GM21367 (cell line): ENCODE measurements at regions not wholly inside any gene's neighbourhood (a gene's known extent, or its start where the extent isn't known, plus 50 kb on each side); places are given as distances from the start of the nearest gene placed in this dataset.
"Not testable (repeated sequence)": the region's sequence is repeated elsewhere in the genome, so short reads cannot be mapped to it uniquely, and the experiment has no call there.

Experiments used
- ATAC-seq: cut with Tn5 transposase; IDR thresholded peaks from one replicate; pipeline ENCODE4 v1.9.1; 2021; ENCODE audit not compliant: unreplicated experiment

- ATAC-seq = no peak
Observed at GRCh38 chr2:67771380-67771779, 291.4 kb downstream of the C1D start.

- no peak for ATAC-seq
Observed at GRCh38 chr2:67772216-67773170, 290.3 kb downstream of the C1D start.

DNA sequence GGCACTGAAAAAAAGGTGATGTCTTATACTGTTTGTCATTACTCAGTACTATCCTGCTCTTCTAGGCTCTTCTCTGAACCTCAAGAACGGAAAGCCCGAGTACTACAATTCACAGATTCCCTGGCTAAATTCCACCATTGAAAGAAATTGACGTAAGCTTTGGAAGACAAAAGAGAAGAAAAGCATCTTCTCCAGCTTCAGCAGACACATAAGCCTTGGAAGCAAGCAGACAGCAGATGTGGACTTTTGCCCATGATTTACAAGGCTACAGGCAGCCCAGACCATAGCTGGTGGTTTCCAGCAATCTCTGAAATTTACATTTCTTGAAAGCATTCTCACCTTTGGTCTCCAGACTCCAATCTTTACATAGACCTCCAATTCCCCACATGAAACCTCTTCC, 289.0 kb downstream of the C1D start:
- no peak for ATAC-seq

- ATAC-seq = no peak
Observed at GRCh38 chr2:67776276-67776675, 286.5 kb downstream of the C1D start.

GRCh38 chr2:67777010-67777409, 285.8 kb downstream of the C1D start:
- ATAC-seq = no peak

- ATAC-seq = no peak
Observed at GRCh38 chr2:67777836-67778429, 284.9 kb downstream of the C1D start.

DNA sequence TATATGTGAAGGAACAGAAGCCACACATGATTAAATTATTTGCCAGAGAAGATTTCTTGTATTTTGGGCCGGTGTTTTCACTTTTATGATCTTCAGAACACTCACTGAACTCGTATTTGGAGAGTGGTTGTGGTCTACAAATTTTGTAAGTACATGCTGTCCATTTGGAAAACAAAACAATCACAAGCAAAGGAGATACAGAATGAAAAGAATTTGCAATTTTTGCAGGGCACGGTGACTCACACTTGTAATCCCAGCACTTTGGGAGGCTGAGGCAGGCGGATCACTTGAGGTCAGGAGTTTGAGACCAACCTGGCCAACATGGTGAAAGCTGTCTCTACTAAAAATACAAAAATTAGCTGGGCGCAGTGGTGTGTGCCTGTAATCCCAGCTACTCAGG, 282.0 kb downstream of the C1D start:
- ATAC-seq = not testable (repeated sequence)

- ATAC-seq = no peak
Observed at GRCh38 chr2:67782443-67782842, 280.4 kb downstream of the C1D start.

- no peak for ATAC-seq
Observed at GRCh38 chr2:67783026-67783425, 279.8 kb downstream of the C1D start.

GRCh38 chr2:67790622-67791021, 272.2 kb downstream of the C1D start:
- ATAC-seq = no peak

GRCh38 chr2:67792191-67792590, 270.6 kb downstream of the C1D start:
- ATAC-seq = no peak

DNA sequence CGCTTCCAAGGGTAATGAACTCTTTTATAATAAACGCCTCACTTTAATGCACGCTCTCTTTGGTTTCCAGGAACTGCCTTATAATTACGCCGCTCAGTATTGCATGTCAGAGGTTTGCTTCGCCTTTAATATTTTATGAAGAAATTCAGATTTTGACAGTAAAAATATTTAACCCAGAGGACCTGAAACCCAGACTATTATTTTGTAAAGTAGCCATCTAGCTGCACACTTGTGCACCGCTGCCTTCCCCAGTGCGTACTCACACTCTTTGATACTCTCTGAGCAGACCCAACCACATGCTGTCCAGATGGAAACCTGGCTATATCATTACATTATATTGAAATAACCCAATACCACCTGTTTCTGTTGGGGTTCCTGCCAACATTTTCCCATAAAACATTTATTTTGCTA, 270.1 kb downstream of the C1D start:
- no peak for ATAC-seq

GRCh38 chr2:67797801-67798540, 264.8 kb downstream of the C1D start:
- ATAC-seq = no peak

- ATAC-seq = no peak
Observed at GRCh38 chr2:67798541-67799160, 264.2 kb downstream of the C1D start.

DNA sequence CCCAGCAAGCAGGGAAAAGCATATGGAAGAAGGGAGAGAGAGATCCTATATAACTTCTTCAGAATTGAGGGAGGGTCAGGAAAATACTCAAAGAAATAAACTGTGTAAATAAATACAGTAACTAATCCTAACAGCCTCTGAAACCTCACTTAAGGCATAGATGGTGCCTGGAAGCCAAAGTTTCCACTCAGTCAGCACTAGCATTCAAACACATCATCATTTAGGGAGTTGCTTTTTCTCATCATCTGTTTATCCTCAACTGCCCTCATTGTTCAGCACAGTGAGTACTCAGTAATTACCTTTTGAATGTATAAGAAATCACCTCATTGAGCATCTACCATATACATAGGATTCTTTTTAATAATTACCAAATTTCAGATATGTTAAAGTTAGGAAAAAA, 262.9 kb downstream of the C1D start:
- ATAC-seq = no peak

GRCh38 chr2:67802291-67802690, 260.5 kb downstream of the C1D start:
- no peak for ATAC-seq

DNA sequence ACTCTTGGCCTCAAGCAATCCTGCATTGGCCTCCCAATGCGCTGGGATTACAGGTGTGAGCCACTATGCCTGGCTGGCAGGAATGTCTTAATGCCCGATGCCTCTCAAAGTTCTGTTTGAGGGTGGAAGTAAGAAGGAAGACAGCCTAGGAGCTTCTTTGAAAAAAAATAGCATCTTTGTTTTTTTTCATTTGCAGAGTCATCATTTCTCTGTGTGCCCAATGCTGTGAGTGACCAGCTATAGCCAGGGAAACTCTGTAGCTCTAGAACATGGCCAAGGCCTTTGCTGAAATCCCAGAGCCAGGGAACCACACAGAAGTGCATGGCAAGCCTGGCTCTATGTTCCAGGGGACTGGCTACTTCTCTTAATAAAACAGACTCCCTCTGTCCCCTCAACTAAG, 260.0 kb downstream of the C1D start:
- ATAC-seq = no peak

- ATAC-seq = no peak
Observed at GRCh38 chr2:67806816-67807215, 256.0 kb downstream of the C1D start.

DNA sequence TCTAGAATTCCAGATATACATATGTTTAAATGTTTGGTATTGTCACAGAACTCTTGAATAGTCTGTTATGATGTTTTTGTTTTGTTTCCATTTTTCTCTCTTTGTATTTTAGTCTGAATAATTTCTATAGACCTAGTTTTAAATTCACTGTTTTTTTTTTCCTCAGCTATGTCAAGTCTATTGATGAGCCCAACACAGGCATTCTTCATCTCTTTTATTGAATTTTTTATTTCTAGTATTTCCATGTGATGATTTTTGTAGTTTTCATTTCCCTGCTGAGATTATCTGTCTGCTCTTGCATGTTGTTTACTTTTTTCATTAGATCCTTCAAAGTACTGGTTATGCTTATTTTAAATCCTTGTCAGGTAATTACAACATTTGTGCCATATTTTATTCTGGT, 254.7 kb downstream of the C1D start:
- no peak for ATAC-seq

DNA sequence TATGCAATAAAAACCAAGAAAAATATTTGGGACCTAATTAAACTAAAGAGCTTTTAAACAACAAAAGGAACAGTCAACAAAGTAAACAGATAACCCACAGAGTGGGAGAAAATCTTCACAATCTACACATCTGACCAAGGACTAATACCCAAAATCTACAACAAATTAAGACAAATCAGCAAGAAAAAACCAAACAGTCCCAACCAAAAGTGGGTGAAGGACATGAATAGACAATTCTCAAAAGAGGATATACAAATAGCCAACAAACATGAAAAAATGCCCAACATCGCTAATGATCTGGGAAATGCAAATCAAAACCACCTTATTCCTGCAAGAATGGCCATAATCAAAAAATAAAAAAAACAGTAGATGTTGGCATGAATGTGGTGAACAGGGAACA, 250.1 kb downstream of the C1D start:
- ATAC-seq = no peak

GRCh38 chr2:67823726-67824125, 239.1 kb downstream of the C1D start:
- no peak for ATAC-seq
